Lower leg skin (tissue), 3 donors: ENCODE measurements at regions not wholly inside any gene's neighbourhood (a gene's known extent, or its start where the extent isn't known, plus 50 kb on each side); places are given as distances from the start of the nearest gene placed in this dataset.

Experiments used
- POLR2A ChIP-seq, 2 donors: fragments of 450-650 bp; IDR thresholded peaks; one replicate each; pipeline ENCODE4 v1.6.1; 2016 to 2017; ENCODE audit warnings: antibody characterized with exemption in 2 of 2, mild to moderate bottlenecking in 1 of 2, moderate library complexity in 1 of 2
- TF ChIP-seq, protein P1 (sequence below), 3 donors: fragments of 450-650 bp; IDR thresholded peaks; one replicate each; pipeline ENCODE4 v1.5.1; 2016; ENCODE audit warnings: antibody characterized with exemption in 3 of 3, mild to moderate bottlenecking in 3 of 3, moderate library complexity in 2 of 3

DNA sequence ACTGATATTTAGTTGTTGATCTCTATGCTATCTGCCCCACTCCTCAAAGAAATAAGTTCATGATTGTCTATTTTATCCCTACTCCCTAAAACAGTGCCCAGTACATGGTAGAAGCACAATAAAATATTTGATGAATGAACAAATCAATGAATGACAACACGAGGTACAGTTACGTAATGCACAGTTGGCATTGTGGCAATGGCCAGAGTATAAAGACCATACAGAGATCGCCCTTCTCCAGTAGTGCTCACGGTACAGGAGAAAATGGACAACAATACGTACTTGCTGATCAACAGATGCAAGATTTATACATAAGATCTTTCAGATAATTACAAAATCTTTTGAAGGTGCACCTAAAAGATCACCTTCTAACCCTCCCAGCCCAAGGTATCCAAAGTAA, 225.4 kb downstream of the KLF12 start:
- TF ChIP-seq, protein P1, sequence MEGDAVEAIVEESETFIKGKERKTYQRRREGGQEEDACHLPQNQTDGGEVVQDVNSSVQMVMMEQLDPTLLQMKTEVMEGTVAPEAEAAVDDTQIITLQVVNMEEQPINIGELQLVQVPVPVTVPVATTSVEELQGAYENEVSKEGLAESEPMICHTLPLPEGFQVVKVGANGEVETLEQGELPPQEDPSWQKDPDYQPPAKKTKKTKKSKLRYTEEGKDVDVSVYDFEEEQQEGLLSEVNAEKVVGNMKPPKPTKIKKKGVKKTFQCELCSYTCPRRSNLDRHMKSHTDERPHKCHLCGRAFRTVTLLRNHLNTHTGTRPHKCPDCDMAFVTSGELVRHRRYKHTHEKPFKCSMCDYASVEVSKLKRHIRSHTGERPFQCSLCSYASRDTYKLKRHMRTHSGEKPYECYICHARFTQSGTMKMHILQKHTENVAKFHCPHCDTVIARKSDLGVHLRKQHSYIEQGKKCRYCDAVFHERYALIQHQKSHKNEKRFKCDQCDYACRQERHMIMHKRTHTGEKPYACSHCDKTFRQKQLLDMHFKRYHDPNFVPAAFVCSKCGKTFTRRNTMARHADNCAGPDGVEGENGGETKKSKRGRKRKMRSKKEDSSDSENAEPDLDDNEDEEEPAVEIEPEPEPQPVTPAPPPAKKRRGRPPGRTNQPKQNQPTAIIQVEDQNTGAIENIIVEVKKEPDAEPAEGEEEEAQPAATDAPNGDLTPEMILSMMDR (IDR thresholded peaks at IDR 0.05): no peak
- TF ChIP-seq POLR2A (IDR thresholded peaks at IDR 0.05): no peak
